HG03039 (cell line): ENCODE measurements at regions not wholly inside any gene's neighbourhood (a gene's known extent, or its start where the extent isn't known, plus 50 kb on each side); places are given as distances from the start of the nearest gene placed in this dataset.
"Not testable (repeated sequence)": the region's sequence is repeated elsewhere in the genome, so short reads cannot be mapped to it uniquely, and the experiment has no call there.

ENCODE experiments used
- ATAC-seq: cut with Tn5 transposase; IDR thresholded peaks from one replicate; pipeline ENCODE4 v1.9.1; 2021; ENCODE audit warnings: mild to moderate bottlenecking, moderate library complexity; ENCODE audit not compliant: unreplicated experiment

GRCh38 chr1:229907884-229908638 lies 159.0 kb upstream of the GALNT2 start:
- ATAC-seq = no peak

GRCh38 chr1:229908689-229909088 lies 158.3 kb upstream of the GALNT2 start:
- ATAC-seq = no peak

- no peak for ATAC-seq
Measured at GRCh38 chr1:229913489-229913888, 153.5 kb upstream of the GALNT2 start.

GRCh38 chr1:229919488-229919887 lies 147.6 kb upstream of the GALNT2 start:
- not testable (repeated sequence) for ATAC-seq

GRCh38 chr1:229920683-229921082 lies 146.4 kb upstream of the GALNT2 start:
- no peak for ATAC-seq

GRCh38 chr1:229922249-229922648 lies 144.8 kb upstream of the GALNT2 start:
- ATAC-seq = no peak

GRCh38 chr1:229924639-229925038 lies 142.4 kb upstream of the GALNT2 start:
- ATAC-seq = no peak

GRCh38 chr1:229928767-229929166 lies 138.3 kb upstream of the GALNT2 start:
- no peak for ATAC-seq

- ATAC-seq = not testable (repeated sequence)
Measured at GRCh38 chr1:229931751-229932150, 135.3 kb upstream of the GALNT2 start.

- not testable (repeated sequence) for ATAC-seq
Measured at GRCh38 chr1:229935157-229935556, 131.9 kb upstream of the GALNT2 start.

- ATAC-seq = no peak
Measured at GRCh38 chr1:229938551-229938950, 128.5 kb upstream of the GALNT2 start.

GRCh38 chr1:229940684-229941083 lies 126.4 kb upstream of the GALNT2 start:
- no peak for ATAC-seq

- ATAC-seq = no peak
Measured at GRCh38 chr1:229941160-229941559, 125.9 kb upstream of the GALNT2 start.

- ATAC-seq = no peak
Measured at GRCh38 chr1:229941831-229942230, 125.2 kb upstream of the GALNT2 start.

GRCh38 chr1:229942501-229942900 lies 124.5 kb upstream of the GALNT2 start:
- ATAC-seq = no peak

GRCh38 chr1:229943148-229943714 lies 123.8 kb upstream of the GALNT2 start:
- no peak for ATAC-seq

- no peak for ATAC-seq
Measured at GRCh38 chr1:229943988-229944743, 122.9 kb upstream of the GALNT2 start.

GRCh38 chr1:229945795-229946194 lies 121.2 kb upstream of the GALNT2 start:
- ATAC-seq = no peak

- ATAC-seq = no peak
Measured at GRCh38 chr1:229947968-229948367, 119.1 kb upstream of the GALNT2 start.

- ATAC-seq = no peak
Measured at GRCh38 chr1:229948438-229948837, 118.6 kb upstream of the GALNT2 start.

- ATAC-seq = no peak
Measured at GRCh38 chr1:229949500-229949899, 117.5 kb upstream of the GALNT2 start.

GRCh38 chr1:229950020-229950419 lies 117.0 kb upstream of the GALNT2 start:
- no peak for ATAC-seq
